ENCODE measurements at regions not wholly inside any gene's neighbourhood (a gene's known extent, or its start where the extent isn't known, plus 50 kb on each side); places are given as distances from the start of the nearest gene placed in this dataset.

- Histone ChIP-seq H3K27ac (ENCODE audit: poor library complexity, severe bottlenecking) (no peak overlapping the region), H3K36me3 (ENCODE audit: low read depth) (no peaks in the 10 kb centered on the region), H3K27me3 (ENCODE audit: insufficient read depth, poor library complexity, severe bottlenecking) (no peaks in the 10 kb centered on the region), H3K9me3 (ENCODE audit: severe bottlenecking) (peaks cover 8% of the 10 kb centered on the region), H3K4me3 (ENCODE audit: severe bottlenecking) (no peak overlapping the region), H3K4me1 (ENCODE audit: insufficient read depth, poor library complexity, severe bottlenecking) (no peaks in the 10 kb centered on the region)
- no peak for DNase-seq (ENCODE audit: low spot score)
- ATAC-seq (ENCODE audit: low read depth) = no peak
- TF ChIP-seq, protein P1, sequence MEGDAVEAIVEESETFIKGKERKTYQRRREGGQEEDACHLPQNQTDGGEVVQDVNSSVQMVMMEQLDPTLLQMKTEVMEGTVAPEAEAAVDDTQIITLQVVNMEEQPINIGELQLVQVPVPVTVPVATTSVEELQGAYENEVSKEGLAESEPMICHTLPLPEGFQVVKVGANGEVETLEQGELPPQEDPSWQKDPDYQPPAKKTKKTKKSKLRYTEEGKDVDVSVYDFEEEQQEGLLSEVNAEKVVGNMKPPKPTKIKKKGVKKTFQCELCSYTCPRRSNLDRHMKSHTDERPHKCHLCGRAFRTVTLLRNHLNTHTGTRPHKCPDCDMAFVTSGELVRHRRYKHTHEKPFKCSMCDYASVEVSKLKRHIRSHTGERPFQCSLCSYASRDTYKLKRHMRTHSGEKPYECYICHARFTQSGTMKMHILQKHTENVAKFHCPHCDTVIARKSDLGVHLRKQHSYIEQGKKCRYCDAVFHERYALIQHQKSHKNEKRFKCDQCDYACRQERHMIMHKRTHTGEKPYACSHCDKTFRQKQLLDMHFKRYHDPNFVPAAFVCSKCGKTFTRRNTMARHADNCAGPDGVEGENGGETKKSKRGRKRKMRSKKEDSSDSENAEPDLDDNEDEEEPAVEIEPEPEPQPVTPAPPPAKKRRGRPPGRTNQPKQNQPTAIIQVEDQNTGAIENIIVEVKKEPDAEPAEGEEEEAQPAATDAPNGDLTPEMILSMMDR (IDR thresholded peaks at IDR 0.05; ENCODE audit: poor library complexity, severe bottlenecking) = no peak
Observed at GRCh38 chr2:239717706-239718105, 307.4 kb downstream of the NDUFA10 start.

DNA sequence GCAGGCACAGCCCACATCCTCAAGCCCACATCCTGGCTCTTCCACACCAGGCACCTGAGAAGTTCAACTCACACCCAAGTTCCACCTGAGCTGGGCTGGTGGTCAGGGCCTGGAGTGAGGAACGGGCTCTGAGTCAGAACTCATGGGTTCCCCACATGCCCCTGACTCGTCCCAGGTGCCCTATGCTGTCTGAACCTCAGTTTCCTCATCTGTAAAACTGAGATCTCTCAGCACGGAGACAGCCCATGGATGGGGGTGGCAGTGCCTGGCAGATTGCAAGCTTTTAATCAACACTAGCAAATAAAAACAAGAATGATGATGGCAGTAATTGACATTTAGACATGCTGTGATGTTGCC, 307.8 kb downstream of the NDUFA10 start:
- Histone ChIP-seq H3K27ac (ENCODE audit: poor library complexity, severe bottlenecking) (no peak overlapping the region), H3K4me3 (ENCODE audit: severe bottlenecking) (no peak overlapping the region), H3K9me3 (ENCODE audit: severe bottlenecking) (peaks cover 8% of the 10 kb centered on the region), H3K4me1 (ENCODE audit: insufficient read depth, poor library complexity, severe bottlenecking) (no peaks in the 10 kb centered on the region), H3K36me3 (ENCODE audit: low read depth) (no peaks in the 10 kb centered on the region), H3K27me3 (ENCODE audit: insufficient read depth, poor library complexity, severe bottlenecking) (no peaks in the 10 kb centered on the region)
- DNase-seq (ENCODE audit: low spot score) = no peak
- no peak for ATAC-seq (ENCODE audit: low read depth)
- TF ChIP-seq, protein P1 (IDR thresholded peaks at IDR 0.05; ENCODE audit: poor library complexity, severe bottlenecking) = no peak

DNA sequence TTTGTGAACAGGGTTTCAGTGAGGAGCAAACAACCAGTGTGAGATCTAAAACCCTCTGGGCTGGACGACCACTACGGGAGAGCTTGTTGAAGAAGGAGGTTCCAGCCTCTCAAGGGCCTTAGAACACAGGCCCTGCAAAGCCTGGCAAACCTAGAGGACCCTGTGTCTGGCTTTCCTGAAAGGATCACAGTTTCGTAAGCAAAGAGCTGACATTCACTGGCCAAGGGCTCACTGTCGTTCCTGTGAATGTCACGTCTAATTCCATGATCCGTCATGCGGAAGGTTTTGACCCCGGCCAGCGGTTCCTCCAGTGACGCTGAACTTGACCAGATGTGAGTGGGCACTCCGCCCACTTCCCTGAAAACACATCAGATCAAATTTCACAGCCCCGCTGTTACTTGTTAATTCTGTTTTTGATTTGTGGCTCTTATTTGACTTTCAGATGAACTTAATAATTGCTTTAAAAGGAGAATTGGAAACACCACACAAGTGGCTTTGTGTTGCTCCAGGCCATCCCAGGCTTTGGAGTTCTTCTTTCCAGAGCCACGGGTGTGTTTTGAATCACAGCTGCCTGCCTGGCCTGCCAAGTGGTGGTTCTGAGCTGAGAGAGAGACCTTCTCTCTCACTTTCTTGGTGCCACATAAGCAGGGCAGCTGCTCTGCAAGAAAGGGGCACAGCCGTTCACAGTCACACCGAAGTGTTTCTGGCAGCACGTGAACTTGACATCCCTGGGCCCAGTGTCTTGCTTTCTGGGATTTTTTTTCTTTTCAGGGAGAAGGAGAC, 308.4 kb downstream of the NDUFA10 start:
- no peaks in the 10 kb centered on the region for H3K4me1 ChIP-seq (ENCODE audit: insufficient read depth, poor library complexity, severe bottlenecking)
- H3K27me3 ChIP-seq (ENCODE audit: insufficient read depth, poor library complexity, severe bottlenecking) = no peaks in the 10 kb centered on the region
- no peak overlapping the region for H3K4me3 ChIP-seq (ENCODE audit: severe bottlenecking)
- DNase-seq (ENCODE audit: low spot score) = no peak
- peaks cover 8% of the 10 kb centered on the region for H3K9me3 ChIP-seq (ENCODE audit: severe bottlenecking)
- TF ChIP-seq, protein P1 (IDR thresholded peaks at IDR 0.05; ENCODE audit: poor library complexity, severe bottlenecking) = no peak
- H3K36me3 ChIP-seq (ENCODE audit: low read depth) = no peaks in the 10 kb centered on the region
- H3K27ac ChIP-seq (ENCODE audit: poor library complexity, severe bottlenecking) = no peak overlapping the region
- no peak for ATAC-seq (ENCODE audit: low read depth)

GRCh38 chr2:239716009-239716408, 309.1 kb downstream of the NDUFA10 start:
- Histone ChIP-seq H3K36me3 (ENCODE audit: low read depth) (no peaks in the 10 kb centered on the region), H3K27ac (ENCODE audit: poor library complexity, severe bottlenecking) (no peak overlapping the region), H3K4me1 (ENCODE audit: insufficient read depth, poor library complexity, severe bottlenecking) (no peaks in the 10 kb centered on the region), H3K9me3 (ENCODE audit: severe bottlenecking) (peaks cover 8% of the 10 kb centered on the region), H3K4me3 (ENCODE audit: severe bottlenecking) (no peak overlapping the region), H3K27me3 (ENCODE audit: insufficient read depth, poor library complexity, severe bottlenecking) (no peaks in the 10 kb centered on the region)
- DNase-seq (ENCODE audit: low spot score) = no peak
- TF ChIP-seq, protein P1 (IDR thresholded peaks at IDR 0.05; ENCODE audit: poor library complexity, severe bottlenecking) = no peak
- no peak for ATAC-seq (ENCODE audit: low read depth)

- no peaks in the 10 kb centered on the region for H3K27me3 ChIP-seq (ENCODE audit: insufficient read depth, poor library complexity, severe bottlenecking)
- TF ChIP-seq, protein P1 (IDR thresholded peaks at IDR 0.05; ENCODE audit: poor library complexity, severe bottlenecking) = no peak
- H3K9me3 ChIP-seq (ENCODE audit: severe bottlenecking) = peaks cover 8% of the 10 kb centered on the region
- H3K4me1 ChIP-seq (ENCODE audit: insufficient read depth, poor library complexity, severe bottlenecking) = no peaks in the 10 kb centered on the region
- H3K36me3 ChIP-seq (ENCODE audit: low read depth) = no peaks in the 10 kb centered on the region
- no peak for ATAC-seq (ENCODE audit: low read depth)
- no peak overlapping the region for H3K27ac ChIP-seq (ENCODE audit: poor library complexity, severe bottlenecking)
- H3K4me3 ChIP-seq (ENCODE audit: severe bottlenecking) = no peak overlapping the region
- DNase-seq (ENCODE audit: low spot score) = no peak
Observed at GRCh38 chr2:239715606-239716005, 309.5 kb downstream of the NDUFA10 start.
